ENCODE measurements at regions not wholly inside any gene's neighbourhood (a gene's known extent, or its start where the extent isn't known, plus 50 kb on each side); places are given as distances from the start of the nearest gene placed in this dataset.

DNA sequence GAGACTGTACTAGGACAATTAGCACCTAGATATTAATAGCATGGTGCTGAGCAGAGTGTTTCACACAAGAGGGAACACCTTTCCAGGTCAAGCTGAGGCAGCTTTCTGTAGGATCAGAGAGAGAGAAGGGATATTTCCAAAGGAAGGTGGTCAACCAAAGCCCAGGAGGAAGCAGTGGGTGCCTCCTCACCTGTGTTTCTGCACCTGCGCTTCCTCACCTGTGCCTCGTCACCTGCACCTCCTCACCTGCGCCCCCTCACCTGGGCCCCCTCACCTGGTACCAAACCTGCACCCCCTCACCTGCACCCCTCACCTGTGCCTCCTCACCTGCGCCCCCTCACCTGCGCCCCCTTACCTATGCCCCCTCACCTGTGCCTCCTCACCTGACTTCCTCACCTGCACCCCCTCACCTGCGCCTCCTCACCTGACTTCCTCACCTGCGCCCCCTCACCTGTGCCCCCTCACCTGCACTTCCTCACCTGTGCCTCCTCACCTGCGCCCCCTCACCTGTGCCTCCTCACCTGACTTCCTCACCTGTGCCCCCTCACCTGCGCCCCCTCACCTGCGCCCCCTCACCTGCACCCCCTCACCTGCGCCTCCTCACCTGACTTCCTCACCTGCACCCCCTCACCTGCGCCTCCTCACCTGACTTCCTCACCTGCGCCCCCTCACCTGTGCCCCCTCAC is 67.9 kb downstream of the TTLL2 start:
- intact Hi-C loops (cut with micrococcal nuclease) = no loop called here
- CTCF ChIA-PET (ENCODE audit: low intra/inter-chr PET ratio) = no interaction called here
- no peak overlapping the region for H3K4me3 ChIP-seq

More for the DNA sequence above, 67.9 kb downstream of the TTLL2 start:
- POLR2A ChIA-PET = no interaction called here
- Histone ChIP-seq H3K9me3 (replicated peaks; ENCODE audit: control insufficient read depth, insufficient read depth, low read depth, low read length) (no peaks in the 10 kb centered on the region), H3K27ac (ENCODE audit: extremely low read depth, low read depth, low read length) (no peak overlapping the region), H3K4me2 (ENCODE audit: insufficient read depth, low read length) (no peak overlapping the region), H3K27me3 (ENCODE audit: control insufficient read depth in 2 of 2, insufficient read depth in 2 of 2, low read length in 2 of 2) (peaks cover 23 to 35% of the 10 kb centered on the region in 2 experiments), H3K9me1 (ENCODE audit: control insufficient read depth, insufficient read depth, low read length) (no peaks in the 10 kb centered on the region), H3K9ac (ENCODE audit: insufficient read depth in 1 of 2, low read depth in 2 of 2, low read length in 2 of 2) (no peak overlapping the region), H2AFZ (ENCODE audit: low read depth, low read length) (no peak overlapping the region), H3K4me1 (replicated peaks in 1 of 2; ENCODE audit: control insufficient read depth in 2 of 2, insufficient read depth in 2 of 2, low read length in 2 of 2) (no peaks in the 10 kb centered on the region), H3K36me3 (ENCODE audit: control insufficient read depth, insufficient read depth, low read length) (no peaks in the 10 kb centered on the region), H3K79me2 (ENCODE audit: control insufficient read depth, insufficient read depth, low read length) (no peaks in the 10 kb centered on the region), H4K20me1 (replicated peaks; ENCODE audit: control insufficient read depth, insufficient read depth, low read length) (no peaks in the 10 kb centered on the region)
- in situ Hi-C loops (cut with MboI) = no loop called here
- no TSS peak for BruUV-seq (replicated peaks)
- no peak for ATAC-seq
- WGBS (ENCODE audit: insufficient coverage, low coverage, missing lambda C conversion rate) = 0% methylated on average over 2 of the region's 13 CpGs
- no peak for DNase-seq (ENCODE audit: extremely low read depth in 1 of 4, low spot score in 3 of 4)
- FAIRE-seq = no peak
- no peak for TF ChIP-seq L3MBTL2 (IDR thresholded peaks at IDR 0.05)
- no peak for TF ChIP-seq ESRRA (IDR thresholded peaks at IDR 0.05; ENCODE audit: borderline replicate concordance, low read depth)
- TF ChIP-seq NFRKB (IDR thresholded peaks at IDR 0.05; ENCODE audit: low read depth) = no peak
- TF ChIP-seq, protein P1, sequence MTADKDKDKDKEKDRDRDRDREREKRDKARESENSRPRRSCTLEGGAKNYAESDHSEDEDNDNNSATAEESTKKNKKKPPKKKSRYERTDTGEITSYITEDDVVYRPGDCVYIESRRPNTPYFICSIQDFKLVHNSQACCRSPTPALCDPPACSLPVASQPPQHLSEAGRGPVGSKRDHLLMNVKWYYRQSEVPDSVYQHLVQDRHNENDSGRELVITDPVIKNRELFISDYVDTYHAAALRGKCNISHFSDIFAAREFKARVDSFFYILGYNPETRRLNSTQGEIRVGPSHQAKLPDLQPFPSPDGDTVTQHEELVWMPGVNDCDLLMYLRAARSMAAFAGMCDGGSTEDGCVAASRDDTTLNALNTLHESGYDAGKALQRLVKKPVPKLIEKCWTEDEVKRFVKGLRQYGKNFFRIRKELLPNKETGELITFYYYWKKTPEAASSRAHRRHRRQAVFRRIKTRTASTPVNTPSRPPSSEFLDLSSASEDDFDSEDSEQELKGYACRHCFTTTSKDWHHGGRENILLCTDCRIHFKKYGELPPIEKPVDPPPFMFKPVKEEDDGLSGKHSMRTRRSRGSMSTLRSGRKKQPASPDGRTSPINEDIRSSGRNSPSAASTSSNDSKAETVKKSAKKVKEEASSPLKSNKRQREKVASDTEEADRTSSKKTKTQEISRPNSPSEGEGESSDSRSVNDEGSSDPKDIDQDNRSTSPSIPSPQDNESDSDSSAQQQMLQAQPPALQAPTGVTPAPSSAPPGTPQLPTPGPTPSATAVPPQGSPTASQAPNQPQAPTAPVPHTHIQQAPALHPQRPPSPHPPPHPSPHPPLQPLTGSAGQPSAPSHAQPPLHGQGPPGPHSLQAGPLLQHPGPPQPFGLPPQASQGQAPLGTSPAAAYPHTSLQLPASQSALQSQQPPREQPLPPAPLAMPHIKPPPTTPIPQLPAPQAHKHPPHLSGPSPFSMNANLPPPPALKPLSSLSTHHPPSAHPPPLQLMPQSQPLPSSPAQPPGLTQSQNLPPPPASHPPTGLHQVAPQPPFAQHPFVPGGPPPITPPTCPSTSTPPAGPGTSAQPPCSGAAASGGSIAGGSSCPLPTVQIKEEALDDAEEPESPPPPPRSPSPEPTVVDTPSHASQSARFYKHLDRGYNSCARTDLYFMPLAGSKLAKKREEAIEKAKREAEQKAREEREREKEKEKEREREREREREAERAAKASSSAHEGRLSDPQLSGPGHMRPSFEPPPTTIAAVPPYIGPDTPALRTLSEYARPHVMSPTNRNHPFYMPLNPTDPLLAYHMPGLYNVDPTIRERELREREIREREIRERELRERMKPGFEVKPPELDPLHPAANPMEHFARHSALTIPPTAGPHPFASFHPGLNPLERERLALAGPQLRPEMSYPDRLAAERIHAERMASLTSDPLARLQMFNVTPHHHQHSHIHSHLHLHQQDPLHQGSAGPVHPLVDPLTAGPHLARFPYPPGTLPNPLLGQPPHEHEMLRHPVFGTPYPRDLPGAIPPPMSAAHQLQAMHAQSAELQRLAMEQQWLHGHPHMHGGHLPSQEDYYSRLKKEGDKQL (CRISPR knock-in tag; IDR thresholded peaks at IDR 0.05; ENCODE audit: borderline replicate concordance) = no peak
- TF ChIP-seq HMGN3 (IDR thresholded peaks at IDR 0.05; ENCODE audit: borderline replicate concordance, extremely low read depth, insufficient read length, low read depth, low read length) = no peak
- no peak for TF ChIP-seq GABPB2 (CRISPR knock-in tag; conservative IDR thresholded peaks at IDR 0.05)
- no peak for TF ChIP-seq ZNF696 (CRISPR knock-in tag; conservative IDR thresholded peaks at IDR 0.05)
- TF ChIP-seq ZNF174 (CRISPR knock-in tag; IDR thresholded peaks at IDR 0.05) = no peak
- TF ChIP-seq FOXP1 (CRISPR knock-in tag; IDR thresholded peaks at IDR 0.05) = no peak
- TF ChIP-seq, protein P2, sequence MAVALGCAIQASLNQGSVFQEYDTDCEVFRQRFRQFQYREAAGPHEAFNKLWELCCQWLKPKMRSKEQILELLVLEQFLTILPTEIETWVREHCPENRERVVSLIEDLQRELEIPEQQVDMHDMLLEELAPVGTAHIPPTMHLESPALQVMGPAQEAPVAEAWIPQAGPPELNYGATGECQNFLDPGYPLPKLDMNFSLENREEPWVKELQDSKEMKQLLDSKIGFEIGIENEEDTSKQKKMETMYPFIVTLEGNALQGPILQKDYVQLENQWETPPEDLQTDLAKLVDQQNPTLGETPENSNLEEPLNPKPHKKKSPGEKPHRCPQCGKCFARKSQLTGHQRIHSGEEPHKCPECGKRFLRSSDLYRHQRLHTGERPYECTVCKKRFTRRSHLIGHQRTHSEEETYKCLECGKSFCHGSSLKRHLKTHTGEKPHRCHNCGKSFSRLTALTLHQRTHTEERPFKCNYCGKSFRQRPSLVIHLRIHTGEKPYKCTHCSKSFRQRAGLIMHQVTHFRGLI (CRISPR knock-in tag; IDR thresholded peaks at IDR 0.05) = no peak
